OCI-LY3 (cell line): ENCODE measurements at regions not wholly inside any gene's neighbourhood (a gene's known extent, or its start where the extent isn't known, plus 50 kb on each side); places are given as distances from the start of the nearest gene placed in this dataset.
A peak's percentile ranks its signal among the peaks of the same experiment; 100 is the strongest.

ENCODE experiments used
- H2AFZ ChIP-seq: fragments of 200-600, 300-600 bp; shearing (Covaris generic); 2 replicates; pipeline ENCODE4 v1.6.0; 2014; ENCODE audit warnings: antibody characterized with exemption, low read depth, low read length
- H3K27ac ChIP-seq: fragments of 200-600, 300-600 bp; sonication (generic); 2 replicates; pipeline ENCODE4 v1.5.1; 2014; ENCODE audit warnings: mild to moderate bottlenecking, low read length, moderate library complexity, mixed read lengths
- H3K27me3 ChIP-seq: fragments of 200-600, 300-600 bp; sonication (generic); 2 replicates; pipeline ENCODE4 v1.6.1; 2014; ENCODE audit warnings: low read depth, low read length, mixed read lengths
- H3K36me3 ChIP-seq: fragments of 200-600, 300-600 bp; sonication (generic); replicated peaks from 2 replicates; pipeline ENCODE3; 2014; ENCODE audit warnings: low read depth, low read length, mixed read lengths
- H3K4me1 ChIP-seq: fragments of 300-600, 200-600 bp; sonication (generic); 2 replicates; pipeline ENCODE4 v1.6.1; 2014; ENCODE audit warnings: low read length, mixed read lengths
- H3K4me2 ChIP-seq: fragments of 200-600, 300-600 bp; sonication (generic); 2 replicates; pipeline ENCODE4 v1.6.1; 2014; ENCODE audit warnings: low read length, mixed read lengths
- H3K4me3 ChIP-seq: fragments of 300-600, 200-600 bp; sonication (generic); 2 replicates; pipeline ENCODE4 v1.5.1; 2014; ENCODE audit warnings: antibody characterized with exemption, mild to moderate bottlenecking, low read length, moderate library complexity
- H3K79me2 ChIP-seq: fragments of 300-600, 200-600 bp; shearing (Covaris generic); 2 replicates; pipeline ENCODE4 v1.6.1; 2014; ENCODE audit warnings: mild to moderate bottlenecking, low read length, mixed read lengths
- H3K9ac ChIP-seq: fragments of 300-600, 200-600 bp; shearing (Covaris generic); 2 replicates; pipeline ENCODE4 v1.6.0; 2014; ENCODE audit warnings: mild to moderate bottlenecking, low read length, moderate library complexity
- H3K9me3 ChIP-seq: fragments of 200-600, 300-600 bp; shearing (Covaris generic); 2 replicates; pipeline ENCODE4 v1.6.1; 2014; ENCODE audit warnings: low read length, mixed read lengths; ENCODE audit not compliant: insufficient read depth
- H4K20me1 ChIP-seq: fragments of 200-600, 300-600 bp; sonication (generic); 2 replicates; pipeline ENCODE4 v1.6.1; 2016; ENCODE audit warnings: low read length, mixed read lengths; ENCODE audit not compliant: insufficient read depth
- CTCF ChIP-seq: fragments of 200-600, 300-600 bp; sonication (generic); IDR thresholded peaks from 2 replicates; pipeline ENCODE4 v1.5.1; 2014; ENCODE audit warnings: antibody characterized with exemption, low read length, low read depth
- EZH2phosphoT487 ChIP-seq: fragments of 200-600 bp; shearing (Covaris generic); IDR thresholded peaks from 2 replicates; pipeline ENCODE4 v1.6.1; 2018; ENCODE audit warnings: antibody characterized with exemption, mixed run types, low read depth

- Histone ChIP-seq H4K20me1 (no peaks in the 10 kb centered on the region), H3K36me3 (no peaks in the 10 kb centered on the region)
Measured at GRCh38 chr5:74380193-74380592, 260.3 kb downstream of the ENC1 start.

GRCh38 chr5:74378464-74378863, 262.1 kb downstream of the ENC1 start:
- Histone ChIP-seq H3K27ac (no peak overlapping the region), H3K36me3 (no peaks in the 10 kb centered on the region), H3K4me3 (no peak overlapping the region), H3K27me3 (no peaks in the 10 kb centered on the region), H3K79me2 (no peaks in the 10 kb centered on the region), H2AFZ (no peak overlapping the region), H3K4me1 (peaks cover 38% of the 10 kb centered on the region), H4K20me1 (no peaks in the 10 kb centered on the region), H3K9ac (no peak overlapping the region), H3K9me3 (no peaks in the 10 kb centered on the region), H3K4me2 (no peak overlapping the region)
- no peak for TF ChIP-seq EZH2phosphoT487
- no peak for TF ChIP-seq CTCF

More at GRCh38 chr5:74380193-74380592, 260.3 kb downstream of the ENC1 start:
- H3K79me2 ChIP-seq, result no peaks in the 10 kb centered on the region
- no peaks in the 10 kb centered on the region for H3K9me3 ChIP-seq
- H3K27ac ChIP-seq, result no peak overlapping the region
- H3K4me3 ChIP-seq, result no peak overlapping the region
- peaks cover 41% of the 10 kb centered on the region for H3K4me1 ChIP-seq
- no peak overlapping the region for H3K9ac ChIP-seq
- H3K27me3 ChIP-seq, result no peaks in the 10 kb centered on the region
- H3K4me2 ChIP-seq, result no peak overlapping the region
- TF ChIP-seq EZH2phosphoT487, result no peak
- no peak for TF ChIP-seq CTCF
- no peak overlapping the region for H2AFZ ChIP-seq

- H3K9ac ChIP-seq, result no peak overlapping the region
- no peak for TF ChIP-seq CTCF
- H3K9me3 ChIP-seq, result no peaks in the 10 kb centered on the region
- H3K4me1 ChIP-seq, result peaks cover 38% of the 10 kb centered on the region
- H3K4me2 ChIP-seq, result peak overlapping the region; percentile 20; the same call in 1 of the 2 replicates
- no peak overlapping the region for H3K4me3 ChIP-seq
- no peaks in the 10 kb centered on the region for H4K20me1 ChIP-seq
- H3K36me3 ChIP-seq, result no peaks in the 10 kb centered on the region
- H2AFZ ChIP-seq, result no peak overlapping the region
- no peaks in the 10 kb centered on the region for H3K79me2 ChIP-seq
- no peaks in the 10 kb centered on the region for H3K27me3 ChIP-seq
- no peak overlapping the region for H3K27ac ChIP-seq
Measured at GRCh38 chr5:74376187-74376586, 264.3 kb downstream of the ENC1 start.

GRCh38 chr5:74375271-74375670, 265.3 kb downstream of the ENC1 start:
- no peak overlapping the region for H2AFZ ChIP-seq
- no peaks in the 10 kb centered on the region for H3K79me2 ChIP-seq
- H4K20me1 ChIP-seq, result no peaks in the 10 kb centered on the region
- TF ChIP-seq EZH2phosphoT487 (no peak), CTCF (no peak)
- H3K4me2 ChIP-seq, result peak overlapping the region; percentile 43; the same call in 1 of the 2 replicates
- H3K4me1 ChIP-seq, result peaks cover 38% of the 10 kb centered on the region
- no peaks in the 10 kb centered on the region for H3K9me3 ChIP-seq
- no peaks in the 10 kb centered on the region for H3K27me3 ChIP-seq
- H3K36me3 ChIP-seq, result no peaks in the 10 kb centered on the region
- no peak overlapping the region for H3K27ac ChIP-seq
- no peak overlapping the region for H3K4me3 ChIP-seq
- H3K9ac ChIP-seq, result no peak overlapping the region
